ENCODE measurements at regions not wholly inside any gene's neighbourhood (a gene's known extent, or its start where the extent isn't known, plus 50 kb on each side); places are given as distances from the start of the nearest gene placed in this dataset.
A peak's percentile ranks its signal among the peaks of the same experiment; 100 is the strongest.

DNA sequence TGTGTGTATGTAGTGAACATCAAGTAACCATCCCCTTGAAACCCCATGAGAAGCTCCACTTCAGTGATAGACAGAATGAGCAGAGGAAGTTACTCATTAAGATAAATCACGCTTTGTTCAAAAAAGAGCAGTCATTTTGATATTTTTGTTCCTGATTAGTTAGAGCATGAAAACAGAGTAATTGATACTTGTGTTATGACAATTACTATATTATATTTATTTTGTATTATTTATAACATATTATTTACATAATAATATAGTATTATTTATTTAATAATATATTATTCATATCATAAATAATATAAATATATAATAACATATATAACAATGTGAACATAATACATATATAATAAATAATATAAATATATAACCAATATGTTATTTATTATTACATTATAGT is 580.9 kb downstream of the SOX5 start:
- H3K9me3 Mint-ChIP-seq (ENCODE audit: unreplicated experiment), result peaks cover 4% of the 10 kb centered on the region
- no peak overlapping the region for H3K4me3 ChIP-seq (ENCODE audit: low read depth, low read length)
- ChIA-PET CTCF (no interaction called here), POLR2A (interaction anchor here (0.6 kb wide), 1 partner anchor 443 kb away, joined by 3 read pairs; no protein-coding TSS in a partner anchor)
- TF ChIP-seq, protein P1, sequence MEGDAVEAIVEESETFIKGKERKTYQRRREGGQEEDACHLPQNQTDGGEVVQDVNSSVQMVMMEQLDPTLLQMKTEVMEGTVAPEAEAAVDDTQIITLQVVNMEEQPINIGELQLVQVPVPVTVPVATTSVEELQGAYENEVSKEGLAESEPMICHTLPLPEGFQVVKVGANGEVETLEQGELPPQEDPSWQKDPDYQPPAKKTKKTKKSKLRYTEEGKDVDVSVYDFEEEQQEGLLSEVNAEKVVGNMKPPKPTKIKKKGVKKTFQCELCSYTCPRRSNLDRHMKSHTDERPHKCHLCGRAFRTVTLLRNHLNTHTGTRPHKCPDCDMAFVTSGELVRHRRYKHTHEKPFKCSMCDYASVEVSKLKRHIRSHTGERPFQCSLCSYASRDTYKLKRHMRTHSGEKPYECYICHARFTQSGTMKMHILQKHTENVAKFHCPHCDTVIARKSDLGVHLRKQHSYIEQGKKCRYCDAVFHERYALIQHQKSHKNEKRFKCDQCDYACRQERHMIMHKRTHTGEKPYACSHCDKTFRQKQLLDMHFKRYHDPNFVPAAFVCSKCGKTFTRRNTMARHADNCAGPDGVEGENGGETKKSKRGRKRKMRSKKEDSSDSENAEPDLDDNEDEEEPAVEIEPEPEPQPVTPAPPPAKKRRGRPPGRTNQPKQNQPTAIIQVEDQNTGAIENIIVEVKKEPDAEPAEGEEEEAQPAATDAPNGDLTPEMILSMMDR (IDR thresholded peaks at IDR 0.05; ENCODE audit: insufficient read depth in 1 of 2, low read depth in 1 of 2, low read length in 1 of 2, severe bottlenecking in 1 of 2, unreplicated experiment in 1 of 2), result no peak
- H3K4me1 ChIP-seq, result no peaks in the 10 kb centered on the region
- no peaks in the 10 kb centered on the region for H3K36me3 ChIP-seq (ENCODE audit: control insufficient read depth, insufficient read depth, low read length)
- H3K27me3 Mint-ChIP-seq (ENCODE audit: insufficient read depth, unreplicated experiment), result peaks cover 4% of the 10 kb centered on the region
- H3K4me3 Mint-ChIP-seq (ENCODE audit: unreplicated experiment), result no peak overlapping the region
- H3K27me3 ChIP-seq (replicated peaks; ENCODE audit: control insufficient read depth, insufficient read depth, low read length), result no peaks in the 10 kb centered on the region
- no peaks in the 10 kb centered on the region for H3K36me3 Mint-ChIP-seq (ENCODE audit: insufficient read depth, unreplicated experiment)
- no TSS peak for BruUV-seq (replicated peaks)
- no peaks in the 10 kb centered on the region for H3K9me3 ChIP-seq
- no peaks in the 10 kb centered on the region for H3K4me1 Mint-ChIP-seq (ENCODE audit: low read depth, unreplicated experiment)
- no peak overlapping the region for H3K27ac Mint-ChIP-seq (ENCODE audit: unreplicated experiment)
- no peak for DNase-seq
- intact Hi-C loops (cut with micrococcal nuclease; ENCODE audit: unreplicated experiment), result loop anchor here (10.0 kb wide), 1 partner anchor 514 kb away; no protein-coding TSS in a partner anchor

DNA sequence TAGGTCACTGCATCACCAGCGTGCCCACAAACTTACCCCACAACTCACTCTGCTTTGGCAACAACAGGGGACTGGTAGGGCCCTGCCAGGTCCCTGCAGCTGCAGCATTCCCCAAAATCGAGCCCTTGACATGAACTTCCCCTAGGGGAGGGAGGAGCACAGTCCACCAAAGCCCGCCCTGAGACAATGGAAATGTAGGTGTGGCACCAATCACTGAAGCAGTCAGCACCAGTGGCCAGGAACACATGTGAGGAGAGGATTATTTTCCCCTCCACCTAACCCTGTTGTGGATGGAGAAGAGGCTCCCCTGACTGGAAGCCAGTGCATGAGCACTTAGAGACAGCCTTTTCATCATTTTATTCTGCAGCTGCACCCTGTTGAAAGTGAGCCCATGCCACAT is 573.8 kb downstream of the SOX5 start:
- BruUV-seq (replicated peaks), result no TSS peak
- ChIA-PET POLR2A (no interaction called here), CTCF (no interaction called here)
- DNase-seq, result no peak
- intact Hi-C loops (cut with micrococcal nuclease; ENCODE audit: unreplicated experiment), result no loop called here
- Histone ChIP-seq H3K27me3 (replicated peaks; ENCODE audit: control insufficient read depth, insufficient read depth, low read length) (no peaks in the 10 kb centered on the region), H3K4me1 (no peaks in the 10 kb centered on the region), H3K36me3 (ENCODE audit: control insufficient read depth, insufficient read depth, low read length) (no peaks in the 10 kb centered on the region), H3K9me3 (peaks cover 25% of the 10 kb centered on the region), H3K4me3 (ENCODE audit: low read depth, low read length) (no peak overlapping the region)
- no peaks in the 10 kb centered on the region for H3K4me1 Mint-ChIP-seq (ENCODE audit: low read depth, unreplicated experiment)
- no peaks in the 10 kb centered on the region for H3K36me3 Mint-ChIP-seq (ENCODE audit: insufficient read depth, unreplicated experiment)
- TF ChIP-seq, protein P1 (IDR thresholded peaks at IDR 0.05; ENCODE audit: insufficient read depth in 1 of 2, low read depth in 1 of 2, low read length in 1 of 2, severe bottlenecking in 1 of 2, unreplicated experiment in 1 of 2), result no peak
- no peak overlapping the region for H3K4me3 Mint-ChIP-seq (ENCODE audit: unreplicated experiment)
- no peaks in the 10 kb centered on the region for H3K27me3 Mint-ChIP-seq (ENCODE audit: insufficient read depth, unreplicated experiment)
- peaks cover 31% of the 10 kb centered on the region for H3K9me3 Mint-ChIP-seq (ENCODE audit: unreplicated experiment)
- H3K27ac Mint-ChIP-seq (ENCODE audit: unreplicated experiment), result no peak overlapping the region

DNA sequence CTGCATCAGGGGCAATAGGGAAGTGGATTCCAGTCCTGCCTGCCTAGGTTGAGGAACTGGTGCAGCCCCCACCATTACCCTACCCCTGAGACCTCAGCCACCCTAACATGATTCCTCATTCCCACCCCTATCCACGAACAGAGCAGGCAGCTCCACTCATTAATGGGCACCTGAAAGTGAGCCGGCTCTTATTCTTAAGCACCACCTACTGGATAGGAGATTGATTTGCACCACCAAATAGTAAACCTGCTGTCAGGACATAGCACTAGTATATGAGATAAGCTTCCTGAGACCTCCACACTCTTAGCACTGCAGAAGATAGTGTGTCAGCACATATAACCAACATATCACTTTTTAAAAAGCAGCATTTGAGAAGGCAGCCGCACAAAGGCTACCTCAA is 573.2 kb downstream of the SOX5 start:
- intact Hi-C loops (cut with micrococcal nuclease; ENCODE audit: unreplicated experiment), result no loop called here
- CTCF ChIA-PET, result no interaction called here

More for the DNA sequence above, 573.2 kb downstream of the SOX5 start:
- Histone ChIP-seq H3K9me3 (peaks cover 26% of the 10 kb centered on the region), H3K4me1 (no peaks in the 10 kb centered on the region), H3K27me3 (replicated peaks; ENCODE audit: control insufficient read depth, insufficient read depth, low read length) (no peaks in the 10 kb centered on the region), H3K4me3 (ENCODE audit: low read depth, low read length) (no peak overlapping the region), H3K36me3 (ENCODE audit: control insufficient read depth, insufficient read depth, low read length) (no peaks in the 10 kb centered on the region)
- no TSS peak for BruUV-seq (replicated peaks)
- no peaks in the 10 kb centered on the region for H3K27me3 Mint-ChIP-seq (ENCODE audit: insufficient read depth, unreplicated experiment)
- no peaks in the 10 kb centered on the region for H3K4me1 Mint-ChIP-seq (ENCODE audit: low read depth, unreplicated experiment)
- H3K4me3 Mint-ChIP-seq (ENCODE audit: unreplicated experiment), result no peak overlapping the region
- no peaks in the 10 kb centered on the region for H3K36me3 Mint-ChIP-seq (ENCODE audit: insufficient read depth, unreplicated experiment)
- no peak for DNase-seq
- H3K27ac Mint-ChIP-seq (ENCODE audit: unreplicated experiment), result no peak overlapping the region
- H3K9me3 Mint-ChIP-seq (ENCODE audit: unreplicated experiment), result peaks cover 31% of the 10 kb centered on the region
- TF ChIP-seq, protein P1 (IDR thresholded peaks at IDR 0.05; ENCODE audit: insufficient read depth in 1 of 2, low read depth in 1 of 2, low read length in 1 of 2, severe bottlenecking in 1 of 2, unreplicated experiment in 1 of 2), result peak; percentile 13
- POLR2A ChIA-PET, result no interaction called here

Measured in Caco-2 (cell line).